LNCaP clone FGC (cell line): ENCODE measurements at regions not wholly inside any gene's neighbourhood (a gene's known extent, or its start where the extent isn't known, plus 50 kb on each side); places are given as distances from the start of the nearest gene placed in this dataset.
"Not testable (repeated sequence)": the region's sequence is repeated elsewhere in the genome, so short reads cannot be mapped to it uniquely, and the experiment has no call there.

ENCODE experiments used
- DNase-seq: peaks from one replicate; pipeline ENCODE4 v3.0.0-alpha.2; 2011; ENCODE audit warnings: low read depth
- H3K4me3 ChIP-seq: 2 replicates; pipeline ENCODE4 v1.5.1; 2011; ENCODE audit warnings: mild to moderate bottlenecking, low read depth, low read length, control low read depth
- TF ChIP-seq, protein P1 (sequence below): IDR thresholded peaks from 2 replicates; pipeline ENCODE4 v1.5.1; 2012; ENCODE audit warnings: mild to moderate bottlenecking; ENCODE audit not compliant: control insufficient read depth, insufficient read depth; ENCODE audit errors: extremely low read depth

GRCh38 chrX:93868289-93868965 is 194.4 kb downstream of the FAM133A start:
- TF ChIP-seq, protein P1, sequence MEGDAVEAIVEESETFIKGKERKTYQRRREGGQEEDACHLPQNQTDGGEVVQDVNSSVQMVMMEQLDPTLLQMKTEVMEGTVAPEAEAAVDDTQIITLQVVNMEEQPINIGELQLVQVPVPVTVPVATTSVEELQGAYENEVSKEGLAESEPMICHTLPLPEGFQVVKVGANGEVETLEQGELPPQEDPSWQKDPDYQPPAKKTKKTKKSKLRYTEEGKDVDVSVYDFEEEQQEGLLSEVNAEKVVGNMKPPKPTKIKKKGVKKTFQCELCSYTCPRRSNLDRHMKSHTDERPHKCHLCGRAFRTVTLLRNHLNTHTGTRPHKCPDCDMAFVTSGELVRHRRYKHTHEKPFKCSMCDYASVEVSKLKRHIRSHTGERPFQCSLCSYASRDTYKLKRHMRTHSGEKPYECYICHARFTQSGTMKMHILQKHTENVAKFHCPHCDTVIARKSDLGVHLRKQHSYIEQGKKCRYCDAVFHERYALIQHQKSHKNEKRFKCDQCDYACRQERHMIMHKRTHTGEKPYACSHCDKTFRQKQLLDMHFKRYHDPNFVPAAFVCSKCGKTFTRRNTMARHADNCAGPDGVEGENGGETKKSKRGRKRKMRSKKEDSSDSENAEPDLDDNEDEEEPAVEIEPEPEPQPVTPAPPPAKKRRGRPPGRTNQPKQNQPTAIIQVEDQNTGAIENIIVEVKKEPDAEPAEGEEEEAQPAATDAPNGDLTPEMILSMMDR, result no peak
- no peak for DNase-seq
- no peak overlapping the region for H3K4me3 ChIP-seq

- H3K4me3 ChIP-seq, result no peak overlapping the region
- peak; percentile 1 for DNase-seq
- TF ChIP-seq, protein P1, result peak; percentile 39; the same call in 1 of the 2 replicates
Observed at GRCh38 chrX:93874554-93874953, 200.5 kb downstream of the FAM133A start.

DNA sequence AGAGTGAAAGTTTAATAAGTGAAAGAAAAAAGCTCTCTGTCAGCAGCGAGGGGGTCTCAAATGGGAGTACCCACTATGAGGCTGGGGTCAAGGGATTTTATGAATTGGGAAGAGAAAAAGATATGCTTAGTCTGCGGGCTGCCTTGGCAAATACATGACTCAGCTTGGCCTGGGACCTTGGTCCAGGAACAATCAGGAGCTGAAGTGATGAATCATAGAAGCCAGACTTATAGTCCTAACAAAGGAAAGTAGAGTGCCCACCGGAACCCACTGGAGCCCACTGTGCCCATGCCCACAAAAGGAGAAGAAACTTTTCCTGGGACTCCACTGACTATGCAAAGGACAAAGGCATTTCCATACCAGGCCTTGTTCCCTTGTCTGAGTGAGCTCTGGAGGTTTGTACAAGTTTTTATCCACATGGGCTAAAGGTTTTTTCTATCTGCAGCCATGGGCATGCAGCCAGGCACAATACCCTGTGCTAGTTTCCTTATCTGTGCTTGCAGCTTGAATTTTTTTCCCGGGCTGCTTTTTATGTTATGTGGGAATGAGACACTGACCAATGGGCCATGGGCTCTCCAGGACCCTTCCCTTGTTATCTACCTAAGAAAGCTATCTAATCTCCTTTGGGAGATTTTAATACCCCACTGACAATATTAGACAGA is 201.7 kb downstream of the FAM133A start:
- TF ChIP-seq, protein P1, result no peak
- DNase-seq, result no peak
- no peak overlapping the region for H3K4me3 ChIP-seq

DNA sequence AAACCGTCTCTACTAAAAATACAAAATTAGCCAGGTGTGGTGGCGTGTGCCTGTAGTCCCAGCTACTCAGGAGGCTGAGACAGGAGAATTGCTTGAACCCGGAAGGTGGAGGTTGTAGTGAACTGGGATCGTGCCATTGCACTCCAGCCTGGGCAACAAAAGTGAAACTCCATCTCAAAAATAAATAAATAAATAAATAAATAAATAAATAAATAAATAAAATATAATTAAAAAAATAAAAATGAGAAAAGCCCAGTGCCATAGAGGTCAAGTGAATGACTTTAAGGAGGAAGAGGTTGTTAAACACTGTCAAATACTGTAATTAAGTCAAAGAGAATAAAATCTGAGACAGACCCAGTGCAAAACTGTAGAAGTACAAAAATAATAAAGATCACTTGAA is 247.0 kb downstream of the FAM133A start:
- not testable (repeated sequence) for DNase-seq, H3K4me3 ChIP-seq

DNA sequence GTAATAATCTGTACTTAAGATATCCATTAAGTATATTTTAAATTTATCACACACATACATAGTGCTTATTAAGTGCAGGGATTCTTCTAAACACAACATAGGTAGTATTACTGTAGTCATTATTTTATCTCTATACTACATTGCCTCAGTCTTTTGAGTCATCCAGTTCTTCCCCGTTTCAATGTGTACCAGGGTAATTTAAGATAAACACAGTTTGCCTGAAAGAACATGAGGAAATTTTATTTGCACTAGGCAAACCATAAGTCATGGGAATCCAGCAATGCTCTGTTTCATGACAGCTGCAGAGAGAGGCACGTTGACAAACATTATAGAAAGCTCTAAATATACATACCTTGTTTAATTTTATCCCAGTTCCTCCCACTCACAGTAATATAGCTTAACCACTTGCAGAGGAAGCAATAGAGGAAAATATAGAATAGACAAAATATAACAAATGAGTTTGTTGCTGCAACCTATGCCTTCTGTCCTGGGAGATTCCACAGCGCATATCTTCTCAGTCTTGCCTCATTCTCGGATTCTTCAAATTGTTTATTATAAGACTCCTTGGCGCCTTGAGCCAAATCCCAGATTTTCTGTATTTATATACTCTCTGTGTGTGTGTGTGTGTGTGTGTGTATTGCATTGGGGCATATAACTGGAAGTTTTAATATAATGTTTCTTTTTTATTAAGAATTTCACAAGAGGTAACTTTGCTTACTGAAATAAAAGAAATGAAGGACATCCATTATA is 258.6 kb downstream of the FAM133A start:
- TF ChIP-seq, protein P1, result no peak
- peak; percentile 39 for DNase-seq
- H3K4me3 ChIP-seq, result no peak overlapping the region

GRCh38 chrX:93977641-93978040 is 303.6 kb downstream of the FAM133A start:
- TF ChIP-seq, protein P1, result no peak
- DNase-seq, result no peak

More at GRCh38 chrX:93977641-93978040, 303.6 kb downstream of the FAM133A start:
- no peak overlapping the region for H3K4me3 ChIP-seq
